ENCODE measurements at regions not wholly inside any gene's neighbourhood (a gene's known extent, or its start where the extent isn't known, plus 50 kb on each side); places are given as distances from the start of the nearest gene placed in this dataset.

DNA sequence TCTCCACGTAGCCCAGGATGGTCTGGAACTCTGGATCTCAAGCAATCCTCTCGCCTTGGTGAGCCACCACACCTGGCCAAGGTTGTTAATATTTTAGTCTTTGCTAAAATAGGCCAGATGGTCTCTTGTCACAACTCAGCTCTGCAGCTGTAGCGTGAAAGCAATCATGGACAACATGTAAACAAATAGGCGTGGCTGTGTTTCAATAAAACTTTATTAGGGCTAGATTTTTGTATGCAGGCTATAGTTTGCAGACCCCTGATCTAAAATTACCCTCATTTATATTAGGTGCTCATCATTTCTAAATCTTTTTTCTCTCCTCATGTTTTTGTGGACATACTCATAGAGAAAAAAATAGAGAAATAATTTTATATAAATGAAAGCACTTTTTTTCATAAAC, 72.1 kb upstream of the SLC28A3 start:
- TF ChIP-seq, protein P1, sequence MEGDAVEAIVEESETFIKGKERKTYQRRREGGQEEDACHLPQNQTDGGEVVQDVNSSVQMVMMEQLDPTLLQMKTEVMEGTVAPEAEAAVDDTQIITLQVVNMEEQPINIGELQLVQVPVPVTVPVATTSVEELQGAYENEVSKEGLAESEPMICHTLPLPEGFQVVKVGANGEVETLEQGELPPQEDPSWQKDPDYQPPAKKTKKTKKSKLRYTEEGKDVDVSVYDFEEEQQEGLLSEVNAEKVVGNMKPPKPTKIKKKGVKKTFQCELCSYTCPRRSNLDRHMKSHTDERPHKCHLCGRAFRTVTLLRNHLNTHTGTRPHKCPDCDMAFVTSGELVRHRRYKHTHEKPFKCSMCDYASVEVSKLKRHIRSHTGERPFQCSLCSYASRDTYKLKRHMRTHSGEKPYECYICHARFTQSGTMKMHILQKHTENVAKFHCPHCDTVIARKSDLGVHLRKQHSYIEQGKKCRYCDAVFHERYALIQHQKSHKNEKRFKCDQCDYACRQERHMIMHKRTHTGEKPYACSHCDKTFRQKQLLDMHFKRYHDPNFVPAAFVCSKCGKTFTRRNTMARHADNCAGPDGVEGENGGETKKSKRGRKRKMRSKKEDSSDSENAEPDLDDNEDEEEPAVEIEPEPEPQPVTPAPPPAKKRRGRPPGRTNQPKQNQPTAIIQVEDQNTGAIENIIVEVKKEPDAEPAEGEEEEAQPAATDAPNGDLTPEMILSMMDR (IDR thresholded peaks at IDR 0.05; ENCODE audit: borderline replicate concordance, extremely low read depth, low read length, poor library complexity, severe bottlenecking): no peak
- no peak for TF ChIP-seq EZH2 (IDR thresholded peaks at IDR 0.05; ENCODE audit: borderline replicate concordance, low read depth, low read length, severe bottlenecking)
